H9 (cell line): ENCODE measurements at regions not wholly inside any gene's neighbourhood (a gene's known extent, or its start where the extent isn't known, plus 50 kb on each side); places are given as distances from the start of the nearest gene placed in this dataset.

Source experiments
- DNase-seq: peaks from one replicate; pipeline ENCODE4 v3.0.0-alpha.2; 2017
- H2AFZ ChIP-seq: one replicate; pipeline ENCODE4 v1.6.1; 2013; ENCODE audit warnings: mild to moderate bottlenecking, low read length, control low read depth, moderate library complexity
- H2AK5ac ChIP-seq: 2 replicates; pipeline ENCODE4 v1.6.1; 2013; ENCODE audit warnings: low read length, control low read depth, mixed read lengths; ENCODE audit not compliant: insufficient read length
- H2BK120ac ChIP-seq: one replicate; pipeline ENCODE4 v1.6.1; 2013; ENCODE audit warnings: low read depth, mild to moderate bottlenecking, low read length, control low read depth, inconsistent platforms; ENCODE audit not compliant: poor library complexity, severe bottlenecking
- H2BK12ac ChIP-seq: 2 replicates; pipeline ENCODE4 v1.6.1; 2013; ENCODE audit warnings: low read length, control low read depth, mixed read lengths, low read depth; ENCODE audit not compliant: insufficient read length
- H2BK15ac ChIP-seq: 2 replicates; pipeline ENCODE4 v1.6.1; 2013; ENCODE audit warnings: low read depth, low read length, control low read depth
- H2BK20ac ChIP-seq: one replicate; pipeline ENCODE4 v1.6.1; 2013; ENCODE audit warnings: low read depth, mild to moderate bottlenecking, low read length, control low read depth, inconsistent platforms; ENCODE audit not compliant: poor library complexity, severe bottlenecking
- H2BK5ac ChIP-seq: 2 replicates; pipeline ENCODE4 v1.6.1; 2013; ENCODE audit warnings: low read length, control low read depth, mixed read lengths; ENCODE audit not compliant: insufficient read length
- H3K14ac ChIP-seq: 2 replicates; pipeline ENCODE4 v1.6.1; 2013; ENCODE audit warnings: low read length, control low read depth; ENCODE audit not compliant: insufficient read depth
- H3K18ac ChIP-seq: 2 replicates; pipeline ENCODE4 v1.6.1; 2013; ENCODE audit warnings: low read depth, mild to moderate bottlenecking, mixed read lengths, low read length, control low read depth; ENCODE audit not compliant: insufficient read length
- H3K23ac ChIP-seq: 2 replicates; pipeline ENCODE4 v1.6.1; 2013; ENCODE audit warnings: low read length, control low read depth, mixed read lengths, low read depth; ENCODE audit not compliant: insufficient read length
- H3K23me2 ChIP-seq: 2 replicates; pipeline ENCODE4 v1.6.1; 2013; ENCODE audit warnings: low read depth, mild to moderate bottlenecking, mixed read lengths, low read length, control low read depth; ENCODE audit not compliant: insufficient read length, poor library complexity, severe bottlenecking
- H3K27ac ChIP-seq: 2 replicates; pipeline ENCODE4 v1.5.1; 2013; ENCODE audit warnings: low read length, control low read depth, mixed read lengths, low read depth; ENCODE audit not compliant: insufficient read length
- H3K27me3 ChIP-seq: 2 replicates; pipeline ENCODE4 v1.6.1; 2013; ENCODE audit warnings: low read length, control low read depth, inconsistent platforms; ENCODE audit not compliant: insufficient read depth
- H3K4ac ChIP-seq: 2 replicates; pipeline ENCODE4 v1.6.1; 2013; ENCODE audit warnings: low read depth, mild to moderate bottlenecking, control low read depth, inconsistent platforms, low read length, moderate library complexity
- H3K4me1 ChIP-seq: 2 replicates; pipeline ENCODE4 v1.6.1; 2013; ENCODE audit warnings: low read length, control low read depth, inconsistent platforms; ENCODE audit not compliant: insufficient read depth
- H3K4me2 ChIP-seq: 2 replicates; pipeline ENCODE4 v1.6.1; 2013; ENCODE audit warnings: low read length, control low read depth, mixed read lengths; ENCODE audit not compliant: insufficient read length, insufficient read depth
- H3K56ac ChIP-seq: 2 replicates; pipeline ENCODE4 v1.6.1; 2013; ENCODE audit warnings: low read depth, mild to moderate bottlenecking, mixed read lengths, low read length, control low read depth; ENCODE audit not compliant: insufficient read length
- H3K79me1 ChIP-seq: 2 replicates; pipeline ENCODE4 v1.6.1; 2013; ENCODE audit warnings: low read depth, mild to moderate bottlenecking, moderate library complexity, low read length, control low read depth, inconsistent platforms; ENCODE audit not compliant: insufficient read depth, poor library complexity, severe bottlenecking
- H3K79me2 ChIP-seq: 2 replicates; pipeline ENCODE4 v1.6.1; 2013; ENCODE audit warnings: low read length, control low read depth, inconsistent platforms; ENCODE audit not compliant: insufficient read depth
- H3K9ac ChIP-seq: 2 replicates; pipeline ENCODE4 v1.6.1; 2013; ENCODE audit warnings: low read length, control low read depth, mixed read lengths; ENCODE audit not compliant: insufficient read length; ENCODE audit errors: extremely low read depth
- H3K9me3 ChIP-seq: one replicate; pipeline ENCODE4 v1.6.1; 2013; ENCODE audit warnings: low read depth, low read length, inconsistent platforms; ENCODE audit not compliant: control insufficient read depth
- H3T11ph ChIP-seq: one replicate; pipeline ENCODE4 v1.6.1; 2013; ENCODE audit warnings: mild to moderate bottlenecking, low read length, control low read depth, inconsistent platforms
- H4K20me1 ChIP-seq: one replicate; pipeline ENCODE4 v1.6.1; 2013; ENCODE audit not compliant: control insufficient read depth, insufficient read length, insufficient read depth
- H4K5ac ChIP-seq: 2 replicates; pipeline ENCODE4 v1.6.1; 2013; ENCODE audit warnings: low read depth, mild to moderate bottlenecking, mixed read lengths, low read length, control low read depth; ENCODE audit not compliant: insufficient read length
- H4K8ac ChIP-seq: replicated peaks from 2 replicates; pipeline ENCODE4 v1.6.1; 2013; ENCODE audit warnings: low read length, control low read depth, mixed read lengths, low read depth; ENCODE audit not compliant: insufficient read length
- H4K91ac ChIP-seq: 2 replicates; pipeline ENCODE4 v1.6.1; 2013; ENCODE audit warnings: low read depth, mild to moderate bottlenecking, moderate library complexity, mixed read lengths, low read length, control low read depth; ENCODE audit not compliant: insufficient read length
- H3K27ac Mint-ChIP-seq, 3 experiments: 2 replicates in 2 of 3; 3 replicates in 1 of 3; pipeline ENCODE4 v1.8.0; 2020 to 2021; ENCODE audit warnings: mixed read lengths in 3 of 3, mild to moderate bottlenecking in 1 of 3, moderate library complexity in 1 of 3
- H3K27me3 Mint-ChIP-seq: 2 replicates; pipeline ENCODE4 v1.8.0; 2021; ENCODE audit warnings: low read depth, mild to moderate bottlenecking, moderate library complexity, mixed read lengths
- H3K36me3 Mint-ChIP-seq, 3 experiments: 2 replicates in 2 of 3; 3 replicates in 1 of 3; pipeline ENCODE4 v1.8.0; 2020 to 2021; ENCODE audit warnings: low read depth in 3 of 3, mixed read lengths in 3 of 3; ENCODE audit not compliant: insufficient read depth in 1 of 3
- H3K4me1 Mint-ChIP-seq, 2 experiments: 2 replicates each; pipeline ENCODE4 v1.8.0; 2020; ENCODE audit warnings: mixed read lengths in 2 of 2
- H3K4me3 Mint-ChIP-seq, 2 experiments: 2 replicates in 1 of 2; 3 replicates in 1 of 2; pipeline ENCODE4 v1.8.0; 2020 to 2021; ENCODE audit warnings: mild to moderate bottlenecking in 2 of 2, mixed read lengths in 2 of 2, moderate library complexity in 1 of 2
- H3K9me3 Mint-ChIP-seq, 2 experiments: 2 replicates in 1 of 2; 3 replicates in 1 of 2; pipeline ENCODE4 v1.8.0; 2020; ENCODE audit warnings: mild to moderate bottlenecking in 2 of 2, mixed read lengths in 2 of 2, moderate library complexity in 1 of 2
- WGBS: extraction: QIAGEN DNeasy Blood & Tissue Kit; methylation state at CpG from one replicate; pipeline ENCODE4 v1.1.7; 2013; ENCODE audit warnings: missing lambda C conversion rate, low lambda C conversion rate, mixed read lengths; ENCODE audit not compliant: insufficient read length; ENCODE audit errors: extremely low coverage; 5-methylcytosine and 5-hydroxymethylcytosine counted together
- TF ChIP-seq, protein P1 (sequence below): fragments of 200-600 bp; sonication (generic); conservative IDR thresholded peaks from 3 replicates; pipeline ENCODE4 v1.8.0; 2021; ENCODE audit warnings: antibody characterized with exemption, mild to moderate bottlenecking

DNA sequence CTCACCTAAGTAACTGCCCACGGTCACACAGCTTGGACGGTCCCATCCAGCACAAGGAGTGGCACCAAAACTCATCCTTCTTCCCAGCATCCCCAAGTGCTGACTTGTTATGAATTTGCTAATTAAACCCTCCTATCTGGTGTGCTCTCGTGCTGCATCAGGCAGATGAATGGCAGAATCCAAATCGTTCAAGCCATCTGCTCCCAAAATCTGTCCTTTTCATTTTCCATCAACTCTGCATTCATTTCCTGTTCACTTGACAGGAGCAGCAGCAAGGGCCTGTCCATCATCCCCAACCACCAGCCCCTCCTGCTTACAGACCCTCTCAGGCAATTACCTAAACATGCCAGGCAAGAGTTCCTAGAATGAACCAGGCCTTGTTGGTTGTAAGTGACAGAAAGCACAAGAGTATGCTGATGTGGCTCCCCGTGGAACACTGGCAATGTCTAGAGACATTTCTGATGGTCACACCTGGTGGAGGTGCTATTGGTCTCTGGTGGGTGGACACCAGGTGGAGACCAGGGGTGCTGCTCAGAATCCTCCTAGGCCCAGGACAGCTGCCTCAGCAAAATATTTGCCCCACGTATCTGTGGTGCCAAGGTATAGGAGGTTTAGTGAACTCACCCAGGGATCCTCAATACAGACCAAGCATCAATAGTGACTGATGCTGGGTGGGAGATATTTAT, 832.5 kb downstream of the TBC1D22A start:
- Mint-ChIP-seq H3K9me3 (peaks cover 14 to 94% of the 10 kb centered on the region in 2 experiments), H3K4me3 (no peak overlapping the region), H3K27me3 (peaks cover 10% of the 10 kb centered on the region), H3K36me3 (peaks cover 0 to 33% (median 30%) of the 10 kb centered on the region in 3 experiments; a peak in 4 of 7 replicates), H3K4me1 (no peaks in the 10 kb centered on the region), H3K27ac (no peak overlapping the region)
- Histone ChIP-seq H3K9ac (no peak overlapping the region), H2AFZ (no peak overlapping the region), H3K9me3 (peaks cover 55% of the 10 kb centered on the region), H4K8ac (no peak overlapping the region), H3K79me2 (no peaks in the 10 kb centered on the region), H3K18ac (no peak overlapping the region), H3K56ac (no peak overlapping the region), H2BK5ac (no peak overlapping the region), H2BK15ac (no peak overlapping the region), H3K23me2 (no peaks in the 10 kb centered on the region), H3K79me1 (no peaks in the 10 kb centered on the region), H3K14ac (no peak overlapping the region), H2BK12ac (no peak overlapping the region), H3K4me2 (no peak overlapping the region), H3K4me1 (no peaks in the 10 kb centered on the region), H3K27ac (no peak overlapping the region), H2AK5ac (no peak overlapping the region), H3K4ac (no peak overlapping the region), H2BK120ac (no peak overlapping the region), H4K5ac (no peak overlapping the region), H4K20me1 (no peaks in the 10 kb centered on the region), H3K27me3 (no peaks in the 10 kb centered on the region), H3K23ac (no peak overlapping the region), H3T11ph (no peak overlapping the region), H4K91ac (no peak overlapping the region), H2BK20ac (no peak overlapping the region)
- WGBS: no CpG with 5 or more reads among the region's 6 CpGs
- DNase-seq: no peak
- TF ChIP-seq, protein P1, sequence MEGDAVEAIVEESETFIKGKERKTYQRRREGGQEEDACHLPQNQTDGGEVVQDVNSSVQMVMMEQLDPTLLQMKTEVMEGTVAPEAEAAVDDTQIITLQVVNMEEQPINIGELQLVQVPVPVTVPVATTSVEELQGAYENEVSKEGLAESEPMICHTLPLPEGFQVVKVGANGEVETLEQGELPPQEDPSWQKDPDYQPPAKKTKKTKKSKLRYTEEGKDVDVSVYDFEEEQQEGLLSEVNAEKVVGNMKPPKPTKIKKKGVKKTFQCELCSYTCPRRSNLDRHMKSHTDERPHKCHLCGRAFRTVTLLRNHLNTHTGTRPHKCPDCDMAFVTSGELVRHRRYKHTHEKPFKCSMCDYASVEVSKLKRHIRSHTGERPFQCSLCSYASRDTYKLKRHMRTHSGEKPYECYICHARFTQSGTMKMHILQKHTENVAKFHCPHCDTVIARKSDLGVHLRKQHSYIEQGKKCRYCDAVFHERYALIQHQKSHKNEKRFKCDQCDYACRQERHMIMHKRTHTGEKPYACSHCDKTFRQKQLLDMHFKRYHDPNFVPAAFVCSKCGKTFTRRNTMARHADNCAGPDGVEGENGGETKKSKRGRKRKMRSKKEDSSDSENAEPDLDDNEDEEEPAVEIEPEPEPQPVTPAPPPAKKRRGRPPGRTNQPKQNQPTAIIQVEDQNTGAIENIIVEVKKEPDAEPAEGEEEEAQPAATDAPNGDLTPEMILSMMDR: no peak
